HG02678 (cell line): ENCODE measurements at regions not wholly inside any gene's neighbourhood (a gene's known extent, or its start where the extent isn't known, plus 50 kb on each side); places are given as distances from the start of the nearest gene placed in this dataset.

ENCODE experiments used
- ATAC-seq: cut with Tn5 transposase; IDR thresholded peaks from one replicate; pipeline ENCODE4 v1.9.1; 2021; ENCODE audit warnings: mild to moderate bottlenecking, moderate library complexity; ENCODE audit not compliant: unreplicated experiment

DNA sequence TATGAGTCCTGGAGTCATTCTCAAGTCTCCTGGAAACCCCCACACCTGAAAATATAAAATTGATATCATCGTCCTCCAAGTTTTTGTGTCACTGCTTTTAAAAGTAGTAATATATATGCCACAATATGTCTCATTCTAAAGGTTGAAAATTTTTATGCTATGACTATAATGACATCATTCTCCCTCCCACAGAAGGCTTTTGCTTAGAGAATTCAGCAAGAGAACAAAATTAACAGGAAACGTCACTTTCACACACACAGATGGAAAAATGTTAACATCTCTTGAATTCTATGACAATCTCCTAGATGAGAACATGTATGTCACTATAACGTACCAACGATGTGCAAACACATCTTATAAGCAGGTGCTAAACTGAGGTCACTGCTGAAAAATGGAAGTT, 498.3 kb downstream of the FOXG1 start:
- no peak for ATAC-seq

- no peak for ATAC-seq
Measured at GRCh38 chr14:29265852-29266251, 499.3 kb downstream of the FOXG1 start.

GRCh38 chr14:29271669-29272068, 505.1 kb downstream of the FOXG1 start:
- no peak for ATAC-seq

DNA sequence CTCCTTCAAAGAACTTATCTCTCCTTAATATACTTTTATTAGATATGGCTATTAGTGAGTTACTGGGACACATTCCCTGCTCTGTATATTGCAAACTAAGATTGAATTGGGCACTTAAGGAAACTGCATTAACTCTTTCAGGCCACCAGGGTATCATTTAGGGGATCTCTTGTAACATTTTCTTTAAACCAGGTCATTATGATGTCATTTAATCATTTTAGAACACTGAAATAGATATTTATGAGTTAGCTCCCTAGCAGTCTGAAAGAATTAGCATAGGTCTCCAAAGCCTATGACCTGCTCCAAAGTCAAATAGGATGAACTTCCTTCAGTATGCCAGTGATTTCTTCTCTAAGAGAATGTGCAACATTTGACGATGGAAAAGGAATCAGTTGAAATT, 506.9 kb downstream of the FOXG1 start:
- ATAC-seq = no peak

DNA sequence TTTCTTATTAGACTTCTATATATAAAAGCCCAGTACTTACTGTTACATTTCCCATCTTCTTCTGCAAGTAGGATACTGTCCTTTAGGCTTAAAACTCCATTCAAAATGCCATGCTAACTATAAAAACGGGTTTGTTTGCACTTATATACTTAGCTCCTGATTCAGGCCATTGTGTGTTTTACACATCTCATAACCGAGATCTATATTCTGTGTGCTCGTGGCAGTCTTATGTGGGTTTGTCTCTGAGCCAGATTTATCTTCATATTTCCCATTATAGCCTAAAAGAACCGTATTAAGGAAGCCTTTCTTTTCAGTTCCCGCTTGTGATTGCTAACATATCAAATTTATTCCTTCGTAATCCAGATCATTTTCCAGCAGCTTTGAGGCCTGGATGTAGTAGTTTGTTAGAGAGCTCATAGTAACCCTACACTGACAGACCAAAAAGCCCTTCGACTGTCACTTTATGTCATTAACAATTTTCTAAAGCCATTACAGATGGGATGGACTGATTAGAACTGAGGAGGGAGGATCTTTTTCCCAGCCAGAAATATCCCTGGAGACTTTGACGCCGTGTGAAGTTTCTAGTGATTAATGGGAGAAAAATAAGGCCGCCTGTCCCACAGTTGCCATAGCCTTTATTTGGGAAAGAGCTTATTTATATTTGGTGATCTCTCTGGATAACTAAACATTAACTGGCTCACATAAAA, 508.5 kb downstream of the FOXG1 start:
- ATAC-seq = no peak

- ATAC-seq = no peak
Measured at GRCh38 chr14:29278301-29279263, 512.0 kb downstream of the FOXG1 start.

DNA sequence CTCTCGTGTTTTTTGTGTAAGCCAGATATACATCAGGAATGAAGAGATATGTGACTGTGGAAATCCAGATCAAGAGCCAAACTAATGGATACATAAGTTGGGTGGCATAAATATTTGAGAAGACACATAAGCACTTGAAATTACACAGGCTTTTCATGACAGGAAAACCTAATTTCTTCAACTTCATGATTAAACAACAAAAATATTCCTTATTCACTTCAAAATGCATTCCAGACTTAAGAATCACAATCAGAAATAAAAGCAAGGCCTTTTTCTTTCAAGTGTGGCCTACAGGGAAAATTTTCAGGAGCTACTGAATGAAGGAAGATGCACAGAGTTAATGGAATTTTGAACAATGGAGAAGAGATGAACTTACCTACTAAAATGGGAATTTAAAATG, 515.6 kb downstream of the FOXG1 start:
- no peak for ATAC-seq

DNA sequence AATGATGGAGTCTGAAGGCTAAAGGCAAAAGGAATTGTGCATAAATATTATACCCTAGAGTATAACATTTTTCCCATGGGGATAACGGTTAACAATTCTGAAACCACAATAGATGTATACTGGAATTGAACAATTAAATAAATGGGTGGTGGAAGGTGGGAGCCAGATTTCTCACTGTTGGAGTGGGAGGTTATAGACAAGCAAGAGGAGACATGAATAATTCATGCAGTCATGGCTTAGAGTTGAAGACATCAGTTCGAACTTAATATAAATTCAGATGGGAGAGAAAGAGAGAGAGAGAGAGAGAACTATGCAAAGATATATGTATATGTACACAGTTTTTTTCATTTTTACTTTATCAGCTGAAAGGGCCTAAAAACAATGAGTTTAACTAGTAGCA, 523.9 kb downstream of the FOXG1 start:
- no peak for ATAC-seq

- ATAC-seq = no peak
Measured at GRCh38 chr14:29299372-29299771, 532.8 kb downstream of the FOXG1 start.

DNA sequence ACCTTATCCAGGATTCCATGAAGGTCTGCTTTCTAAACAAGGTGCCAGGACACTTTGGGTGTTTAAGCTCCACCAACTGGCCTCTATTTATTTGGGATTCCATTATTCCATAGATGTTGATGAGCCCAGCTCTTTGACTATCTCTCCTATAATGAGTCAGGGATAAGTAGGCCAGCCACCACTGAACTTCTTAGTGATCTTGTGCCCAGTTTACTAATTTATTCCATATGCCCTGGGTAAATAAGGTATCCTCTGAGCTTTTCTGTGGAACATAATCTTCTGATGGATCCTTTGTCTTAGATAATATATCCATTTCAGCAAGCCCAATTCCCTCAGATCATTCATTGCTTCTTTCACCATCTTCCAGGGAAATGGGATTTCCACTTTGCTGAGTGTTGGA, 535.0 kb downstream of the FOXG1 start:
- ATAC-seq = no peak

DNA sequence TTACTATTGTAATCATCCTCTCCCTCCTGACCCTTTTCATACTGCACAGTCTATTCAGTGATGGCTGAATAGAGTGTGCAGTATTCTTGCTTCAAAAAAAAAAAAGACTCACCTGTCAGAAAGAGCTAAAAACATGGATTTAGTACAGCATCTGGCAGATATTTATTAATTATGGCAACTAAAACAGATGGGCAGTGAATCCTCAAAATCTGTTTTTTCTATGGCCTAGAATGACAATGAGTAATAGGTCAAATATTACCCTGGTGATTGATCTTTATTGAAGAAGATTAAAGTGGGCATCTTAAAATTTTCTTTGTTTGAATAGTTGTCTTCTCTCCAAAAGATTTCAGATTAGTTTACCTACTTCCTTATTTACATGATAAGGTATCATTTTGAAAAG, 543.6 kb downstream of the FOXG1 start:
- ATAC-seq = no peak

DNA sequence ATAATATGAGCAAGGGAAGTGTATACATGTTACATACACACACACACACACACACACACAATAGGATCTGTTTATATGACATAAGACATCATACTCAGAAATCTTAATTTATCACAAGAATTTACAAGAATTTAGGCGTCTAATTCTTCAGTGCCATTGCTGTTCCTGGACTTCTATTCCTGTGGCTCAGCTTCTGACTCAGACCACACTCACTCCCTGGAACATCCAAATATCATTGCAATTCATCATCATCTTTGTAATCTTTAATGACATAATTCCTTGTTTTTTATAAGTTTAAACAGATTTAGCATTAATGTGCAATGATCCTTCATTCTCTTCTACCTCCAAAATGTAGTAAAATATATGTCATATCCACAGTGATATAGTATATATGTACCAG, 544.2 kb downstream of the FOXG1 start:
- ATAC-seq = no peak

DNA sequence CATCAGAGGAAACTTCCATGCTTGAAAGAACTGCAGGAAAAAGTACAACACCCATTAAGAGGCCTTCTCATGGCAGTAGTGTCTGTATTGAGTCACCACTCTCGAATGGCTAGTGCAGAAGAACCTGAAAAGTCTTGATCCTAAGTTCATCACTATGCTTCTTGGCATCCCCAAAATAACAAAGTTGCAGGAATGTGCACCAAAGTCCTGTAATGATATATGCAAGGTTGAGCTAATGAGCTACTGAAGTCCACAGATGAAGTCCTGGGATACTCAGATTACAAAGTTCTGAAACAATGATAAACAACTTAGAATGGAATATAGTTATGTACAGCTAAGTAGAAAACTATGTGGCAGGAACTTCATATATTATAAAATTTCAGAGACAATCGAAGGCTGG, 545.4 kb downstream of the FOXG1 start:
- ATAC-seq = no peak

DNA sequence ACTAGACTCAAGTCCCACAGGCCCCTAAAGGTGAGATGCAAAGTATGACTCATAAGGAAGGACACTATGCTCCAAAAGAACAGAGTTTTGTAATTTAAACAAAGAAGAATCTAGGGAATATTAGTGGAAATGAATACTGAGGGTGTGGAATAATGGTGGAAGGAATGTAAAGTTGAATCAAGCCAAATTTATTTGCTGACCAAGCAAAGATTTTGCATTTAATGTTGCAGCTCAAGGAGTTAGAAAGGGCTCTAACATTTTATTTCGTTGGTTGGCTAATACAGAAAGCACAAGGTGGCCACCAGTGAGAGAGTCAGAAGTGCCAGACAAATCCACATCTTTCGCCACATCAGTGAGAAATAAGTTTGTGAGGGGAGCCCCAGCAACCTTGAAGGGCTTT, 550.3 kb downstream of the FOXG1 start:
- no peak for ATAC-seq

DNA sequence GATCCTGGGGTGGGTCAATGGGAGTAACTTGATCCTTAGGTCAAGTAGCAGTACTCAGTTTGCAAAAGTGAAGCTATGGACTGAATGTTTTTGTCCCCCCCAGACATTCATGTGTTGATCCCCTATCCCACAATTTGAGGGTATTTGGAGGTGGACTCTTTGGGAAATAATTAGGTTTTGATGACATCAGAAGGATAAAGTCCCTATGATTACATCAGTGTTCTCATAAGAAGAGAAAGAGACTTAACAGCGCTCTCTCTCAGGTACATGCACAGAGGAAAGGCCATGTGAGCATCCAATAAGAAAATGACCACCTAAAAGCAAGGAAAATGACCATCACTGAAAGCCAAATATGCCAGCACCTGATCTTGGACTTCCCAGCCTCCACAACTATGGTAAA, 550.8 kb downstream of the FOXG1 start:
- no peak for ATAC-seq

- ATAC-seq = no peak
Measured at GRCh38 chr14:29320286-29320685, 553.7 kb downstream of the FOXG1 start.

GRCh38 chr14:29321646-29322045, 555.1 kb downstream of the FOXG1 start:
- no peak for ATAC-seq

GRCh38 chr14:29339494-29340172, 573.0 kb downstream of the FOXG1 start:
- no peak for ATAC-seq

DNA sequence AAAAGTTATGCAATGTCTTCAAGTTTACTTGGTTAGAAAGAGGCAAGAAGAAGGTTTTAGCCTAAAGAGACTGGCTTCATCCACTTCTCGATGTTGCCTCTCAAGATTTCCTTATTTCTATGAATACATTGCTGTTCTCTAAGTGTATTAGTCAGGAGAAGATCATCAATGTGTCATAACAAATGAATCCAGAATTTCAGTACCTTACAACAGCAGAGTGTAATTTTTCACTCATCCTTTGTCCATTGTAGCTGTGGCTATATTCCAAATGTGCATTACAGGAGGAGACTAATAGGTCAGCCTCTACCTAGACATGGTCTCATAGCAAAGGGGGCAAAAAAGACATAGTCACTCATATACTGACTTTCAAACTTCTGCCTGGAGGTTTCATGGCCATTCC, 579.1 kb downstream of the PRKD1 start:
- no peak for ATAC-seq

- ATAC-seq = no peak
Measured at GRCh38 chr14:29350496-29350895, 577.2 kb downstream of the PRKD1 start.

DNA sequence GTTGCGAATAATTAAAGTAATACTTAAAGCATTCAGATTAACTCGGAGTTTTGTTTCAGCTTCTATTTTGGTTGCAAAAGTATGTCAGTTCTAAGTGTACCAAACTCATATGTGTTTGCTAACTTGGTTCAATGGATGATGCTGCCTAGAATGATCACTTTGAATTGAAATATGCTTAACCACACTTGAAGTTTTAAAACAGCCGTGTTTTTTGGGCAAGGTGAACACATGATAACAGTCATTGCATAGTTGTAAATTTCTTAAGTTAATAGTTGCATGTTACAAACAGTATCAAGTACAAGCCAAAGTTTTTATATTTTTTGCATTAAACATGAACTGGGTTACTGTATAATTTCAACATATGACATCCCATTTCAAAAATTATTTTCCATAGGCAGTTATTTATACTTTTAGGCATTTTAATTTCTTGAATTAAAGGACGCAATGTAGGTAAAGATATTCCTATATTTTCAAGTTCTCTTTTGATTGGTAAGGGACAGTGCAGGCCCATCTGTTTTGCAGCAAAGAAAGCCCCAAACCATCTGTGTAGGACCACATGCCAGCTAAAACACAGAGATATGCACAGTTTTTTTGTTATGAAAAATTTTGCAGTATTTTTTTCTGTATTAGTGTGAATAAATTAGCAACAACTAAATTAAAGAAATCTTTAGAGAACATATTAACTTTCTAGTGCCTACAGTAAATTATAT, 575.5 kb downstream of the PRKD1 start:
- ATAC-seq = no peak
